ENCODE measurements at regions not wholly inside any gene's neighbourhood (a gene's known extent, or its start where the extent isn't known, plus 50 kb on each side); places are given as distances from the start of the nearest gene placed in this dataset.

DNA sequence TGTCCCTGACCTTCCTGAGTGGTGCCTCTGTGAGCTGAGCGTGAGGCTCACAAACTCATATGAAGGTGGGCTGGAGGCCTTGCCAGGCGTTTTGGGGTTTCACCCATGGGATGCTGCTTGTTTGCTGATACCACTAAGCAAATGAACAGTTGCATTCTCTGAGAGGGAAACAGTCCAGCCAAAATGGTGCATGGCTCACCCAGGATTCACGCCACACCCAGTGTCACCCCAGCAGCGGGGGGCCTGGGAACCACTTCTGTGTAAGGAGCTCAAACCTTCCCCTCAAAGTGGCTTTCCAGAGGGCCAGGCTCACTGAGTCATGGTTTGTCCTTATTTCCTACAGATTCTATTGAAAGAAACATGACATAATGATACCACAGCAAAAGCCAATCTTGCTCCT lies 928.1 kb downstream of the TBC1D22A start:
- TF ChIP-seq ZNF8 (CRISPR knock-in tag; IDR thresholded peaks at IDR 0.05) (no peak), ZFP30 (CRISPR knock-in tag; IDR thresholded peaks at IDR 0.05) (no peak), ISL1 (CRISPR knock-in tag; IDR thresholded peaks at IDR 0.05) (no peak), TCF4 (CRISPR knock-in tag; IDR thresholded peaks at IDR 0.05; ENCODE audit: borderline replicate concordance) (no peak), BACH2 (CRISPR knock-in tag; IDR thresholded peaks at IDR 0.05; ENCODE audit: borderline replicate concordance) (no peak), ZFP3 (CRISPR knock-in tag; IDR thresholded peaks at IDR 0.05) (no peak), ZNF565 (CRISPR knock-in tag; conservative IDR thresholded peaks at IDR 0.05; ENCODE audit: low read depth) (no peak), GLIS3 (CRISPR knock-in tag; IDR thresholded peaks at IDR 0.05) (no peak)

Measured in SK-N-SH treated with all-trans-retinoic acid at 6 μM for 48 hours (cell line).